H9 (cell line): ENCODE measurements at regions not wholly inside any gene's neighbourhood (a gene's known extent, or its start where the extent isn't known, plus 50 kb on each side); places are given as distances from the start of the nearest gene placed in this dataset.

Experiments used
- DNase-seq: peaks from one replicate; pipeline ENCODE4 v3.0.0-alpha.2; 2017
- H2AFZ ChIP-seq: one replicate; pipeline ENCODE4 v1.6.1; 2013; ENCODE audit warnings: mild to moderate bottlenecking, low read length, control low read depth, moderate library complexity
- H2AK5ac ChIP-seq: 2 replicates; pipeline ENCODE4 v1.6.1; 2013; ENCODE audit warnings: low read length, control low read depth, mixed read lengths; ENCODE audit not compliant: insufficient read length
- H2BK120ac ChIP-seq: one replicate; pipeline ENCODE4 v1.6.1; 2013; ENCODE audit warnings: low read depth, mild to moderate bottlenecking, low read length, control low read depth, inconsistent platforms; ENCODE audit not compliant: poor library complexity, severe bottlenecking
- H2BK12ac ChIP-seq: 2 replicates; pipeline ENCODE4 v1.6.1; 2013; ENCODE audit warnings: low read length, control low read depth, mixed read lengths, low read depth; ENCODE audit not compliant: insufficient read length
- H2BK15ac ChIP-seq: 2 replicates; pipeline ENCODE4 v1.6.1; 2013; ENCODE audit warnings: low read depth, low read length, control low read depth
- H2BK20ac ChIP-seq: one replicate; pipeline ENCODE4 v1.6.1; 2013; ENCODE audit warnings: low read depth, mild to moderate bottlenecking, low read length, control low read depth, inconsistent platforms; ENCODE audit not compliant: poor library complexity, severe bottlenecking
- H2BK5ac ChIP-seq: 2 replicates; pipeline ENCODE4 v1.6.1; 2013; ENCODE audit warnings: low read length, control low read depth, mixed read lengths; ENCODE audit not compliant: insufficient read length
- H3K14ac ChIP-seq: 2 replicates; pipeline ENCODE4 v1.6.1; 2013; ENCODE audit warnings: low read length, control low read depth; ENCODE audit not compliant: insufficient read depth
- H3K18ac ChIP-seq: 2 replicates; pipeline ENCODE4 v1.6.1; 2013; ENCODE audit warnings: low read depth, mild to moderate bottlenecking, mixed read lengths, low read length, control low read depth; ENCODE audit not compliant: insufficient read length
- H3K23ac ChIP-seq: 2 replicates; pipeline ENCODE4 v1.6.1; 2013; ENCODE audit warnings: low read length, control low read depth, mixed read lengths, low read depth; ENCODE audit not compliant: insufficient read length
- H3K23me2 ChIP-seq: 2 replicates; pipeline ENCODE4 v1.6.1; 2013; ENCODE audit warnings: low read depth, mild to moderate bottlenecking, mixed read lengths, low read length, control low read depth; ENCODE audit not compliant: insufficient read length, poor library complexity, severe bottlenecking
- H3K27ac ChIP-seq: 2 replicates; pipeline ENCODE4 v1.5.1; 2013; ENCODE audit warnings: low read length, control low read depth, mixed read lengths, low read depth; ENCODE audit not compliant: insufficient read length
- H3K27me3 ChIP-seq: 2 replicates; pipeline ENCODE4 v1.6.1; 2013; ENCODE audit warnings: low read length, control low read depth, inconsistent platforms; ENCODE audit not compliant: insufficient read depth
- H3K4ac ChIP-seq: 2 replicates; pipeline ENCODE4 v1.6.1; 2013; ENCODE audit warnings: low read depth, mild to moderate bottlenecking, control low read depth, inconsistent platforms, low read length, moderate library complexity
- H3K4me1 ChIP-seq: 2 replicates; pipeline ENCODE4 v1.6.1; 2013; ENCODE audit warnings: low read length, control low read depth, inconsistent platforms; ENCODE audit not compliant: insufficient read depth
- H3K4me2 ChIP-seq: 2 replicates; pipeline ENCODE4 v1.6.1; 2013; ENCODE audit warnings: low read length, control low read depth, mixed read lengths; ENCODE audit not compliant: insufficient read length, insufficient read depth
- H3K56ac ChIP-seq: 2 replicates; pipeline ENCODE4 v1.6.1; 2013; ENCODE audit warnings: low read depth, mild to moderate bottlenecking, mixed read lengths, low read length, control low read depth; ENCODE audit not compliant: insufficient read length
- H3K79me1 ChIP-seq: 2 replicates; pipeline ENCODE4 v1.6.1; 2013; ENCODE audit warnings: low read depth, mild to moderate bottlenecking, moderate library complexity, low read length, control low read depth, inconsistent platforms; ENCODE audit not compliant: insufficient read depth, poor library complexity, severe bottlenecking
- H3K79me2 ChIP-seq: 2 replicates; pipeline ENCODE4 v1.6.1; 2013; ENCODE audit warnings: low read length, control low read depth, inconsistent platforms; ENCODE audit not compliant: insufficient read depth
- H3K9ac ChIP-seq: 2 replicates; pipeline ENCODE4 v1.6.1; 2013; ENCODE audit warnings: low read length, control low read depth, mixed read lengths; ENCODE audit not compliant: insufficient read length; ENCODE audit errors: extremely low read depth
- H3K9me3 ChIP-seq: one replicate; pipeline ENCODE4 v1.6.1; 2013; ENCODE audit warnings: low read depth, low read length, inconsistent platforms; ENCODE audit not compliant: control insufficient read depth
- H3T11ph ChIP-seq: one replicate; pipeline ENCODE4 v1.6.1; 2013; ENCODE audit warnings: mild to moderate bottlenecking, low read length, control low read depth, inconsistent platforms
- H4K20me1 ChIP-seq: one replicate; pipeline ENCODE4 v1.6.1; 2013; ENCODE audit not compliant: control insufficient read depth, insufficient read length, insufficient read depth
- H4K5ac ChIP-seq: 2 replicates; pipeline ENCODE4 v1.6.1; 2013; ENCODE audit warnings: low read depth, mild to moderate bottlenecking, mixed read lengths, low read length, control low read depth; ENCODE audit not compliant: insufficient read length
- H4K8ac ChIP-seq: replicated peaks from 2 replicates; pipeline ENCODE4 v1.6.1; 2013; ENCODE audit warnings: low read length, control low read depth, mixed read lengths, low read depth; ENCODE audit not compliant: insufficient read length
- H4K91ac ChIP-seq: 2 replicates; pipeline ENCODE4 v1.6.1; 2013; ENCODE audit warnings: low read depth, mild to moderate bottlenecking, moderate library complexity, mixed read lengths, low read length, control low read depth; ENCODE audit not compliant: insufficient read length
- H3K27ac Mint-ChIP-seq, 3 experiments: 2 replicates in 2 of 3; 3 replicates in 1 of 3; pipeline ENCODE4 v1.8.0; 2020 to 2021; ENCODE audit warnings: mixed read lengths in 3 of 3, mild to moderate bottlenecking in 1 of 3, moderate library complexity in 1 of 3
- H3K27me3 Mint-ChIP-seq: 2 replicates; pipeline ENCODE4 v1.8.0; 2021; ENCODE audit warnings: low read depth, mild to moderate bottlenecking, moderate library complexity, mixed read lengths
- H3K36me3 Mint-ChIP-seq, 3 experiments: 2 replicates in 2 of 3; 3 replicates in 1 of 3; pipeline ENCODE4 v1.8.0; 2020 to 2021; ENCODE audit warnings: low read depth in 3 of 3, mixed read lengths in 3 of 3; ENCODE audit not compliant: insufficient read depth in 1 of 3
- H3K4me1 Mint-ChIP-seq, 2 experiments: 2 replicates each; pipeline ENCODE4 v1.8.0; 2020; ENCODE audit warnings: mixed read lengths in 2 of 2
- H3K4me3 Mint-ChIP-seq, 2 experiments: 2 replicates in 1 of 2; 3 replicates in 1 of 2; pipeline ENCODE4 v1.8.0; 2020 to 2021; ENCODE audit warnings: mild to moderate bottlenecking in 2 of 2, mixed read lengths in 2 of 2, moderate library complexity in 1 of 2
- H3K9me3 Mint-ChIP-seq, 2 experiments: 2 replicates in 1 of 2; 3 replicates in 1 of 2; pipeline ENCODE4 v1.8.0; 2020; ENCODE audit warnings: mild to moderate bottlenecking in 2 of 2, mixed read lengths in 2 of 2, moderate library complexity in 1 of 2
- CTCF ChIP-seq: fragments of 200-600 bp; sonication (generic); conservative IDR thresholded peaks from 3 replicates; pipeline ENCODE4 v1.8.0; 2021; ENCODE audit warnings: antibody characterized with exemption, mild to moderate bottlenecking
- WGBS: extraction: QIAGEN DNeasy Blood & Tissue Kit; methylation state at CpG from one replicate; pipeline ENCODE4 v1.1.7; 2013; ENCODE audit warnings: missing lambda C conversion rate, low lambda C conversion rate, mixed read lengths; ENCODE audit not compliant: insufficient read length; ENCODE audit errors: extremely low coverage; 5-methylcytosine and 5-hydroxymethylcytosine counted together

DNA sequence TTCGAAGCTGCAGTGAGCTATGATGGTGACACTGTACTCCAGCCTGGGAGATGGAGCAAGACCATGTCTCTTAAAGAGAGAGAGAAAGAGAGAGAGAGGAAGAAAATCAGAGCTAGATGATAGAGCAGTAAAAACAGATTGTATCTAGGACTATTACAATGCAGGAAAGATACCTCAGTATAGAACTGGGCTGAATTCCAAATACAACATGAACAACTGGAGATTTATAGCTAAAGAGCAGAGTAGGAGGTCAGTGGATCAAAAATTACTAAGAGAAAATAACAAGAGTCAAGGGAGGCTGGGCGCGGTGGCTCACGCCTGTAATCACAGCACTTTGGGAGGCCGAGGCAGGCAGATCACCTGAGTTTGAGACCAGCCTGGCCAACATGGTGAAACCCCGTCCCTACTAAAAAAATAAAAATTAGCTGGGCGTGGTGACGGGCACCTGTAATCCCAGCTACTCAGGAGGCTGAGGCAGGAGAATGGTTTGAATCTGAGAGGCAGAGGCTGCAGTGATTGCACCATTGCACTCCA, 100.7 kb upstream of the MSH6 start:
- Histone ChIP-seq H2BK120ac (no peak overlapping the region), H3K23me2 (no peaks in the 10 kb centered on the region), H3K79me2 (no peaks in the 10 kb centered on the region), H3K18ac (no peak overlapping the region), H3K27ac (no peak overlapping the region), H2BK15ac (no peak overlapping the region), H3K56ac (no peak overlapping the region), H3K14ac (no peak overlapping the region), H3K79me1 (no peaks in the 10 kb centered on the region), H4K91ac (no peak overlapping the region), H2AK5ac (no peak overlapping the region), H3T11ph (no peak overlapping the region), H2AFZ (no peak overlapping the region), H2BK20ac (no peak overlapping the region), H2BK5ac (no peak overlapping the region), H3K9ac (no peak overlapping the region), H3K4me2 (no peak overlapping the region), H3K4ac (no peak overlapping the region), H4K20me1 (no peaks in the 10 kb centered on the region), H2BK12ac (no peak overlapping the region), H3K27me3 (no peaks in the 10 kb centered on the region), H3K4me1 (peaks cover 4% of the 10 kb centered on the region; the same call in 1 of the 2 replicates), H3K9me3 (no peaks in the 10 kb centered on the region), H4K8ac (no peak overlapping the region), H4K5ac (no peak overlapping the region), H3K23ac (no peak overlapping the region)
- DNase-seq: no peak
- peaks cover 24% of the 10 kb centered on the region in 2 experiments for H3K4me1 Mint-ChIP-seq
- no peak overlapping the region for H3K27ac Mint-ChIP-seq
- H3K4me3 Mint-ChIP-seq: no peak overlapping the region
- peaks cover 2 to 9% of the 10 kb centered on the region in 2 experiments; a peak in 4 of 5 replicates for H3K9me3 Mint-ChIP-seq
- no peaks in the 10 kb centered on the region for H3K27me3 Mint-ChIP-seq
- WGBS: no CpG with 5 or more reads among the region's 8 CpGs
- H3K36me3 Mint-ChIP-seq: peaks cover 0 to 14% (median 8%) of the 10 kb centered on the region in 3 experiments; a peak in 5 of 7 replicates
- no peak for TF ChIP-seq CTCF
